OCI-LY7 (cell line): ENCODE measurements at regions not wholly inside any gene's neighbourhood (a gene's known extent, or its start where the extent isn't known, plus 50 kb on each side); places are given as distances from the start of the nearest gene placed in this dataset.

Experiments used
- BruUV-seq: library from RNA; stranded (reverse); fragments of 400-500 nt; replicated peaks from 2 replicates; lab custom pipeline; 2021; lab: Mats Ljungman, UMichigan
- CTCF ChIA-PET: fragments of 300-600 bp; sonication (Branson Sonifier 250); formaldehyde crosslinking; loops from one replicate; lab custom pipeline; 2022; ENCODE audit warnings: antibody characterized with exemption; ENCODE audit not compliant: unreplicated experiment; lab: Charles Lee
- POLR2A ChIA-PET: fragments of 300-600 bp; sonication (Branson Sonifier 250); formaldehyde crosslinking; loops from one replicate; lab custom pipeline; 2022; ENCODE audit warnings: antibody characterized with exemption; lab: Charles Lee
- DNase-seq: peaks from one replicate; pipeline ENCODE4 v3.0.0-alpha.2; 2015; ENCODE audit warnings: low spot score
- H2AFZ ChIP-seq: fragments of 200-600 bp; sonication (generic), shearing (Covaris generic); 2 replicates; pipeline ENCODE4 v1.6.1; 2014; ENCODE audit warnings: mild to moderate bottlenecking, antibody characterized with exemption, low read length, moderate library complexity
- H3K27ac ChIP-seq: fragments of 200-600 bp; sonication (generic); 2 replicates; pipeline ENCODE4 v1.5.1; 2014; ENCODE audit warnings: mixed run types, low read depth, mild to moderate bottlenecking, moderate library complexity, low read length, inconsistent platforms; ENCODE audit not compliant: poor library complexity, severe bottlenecking
- H3K36me3 ChIP-seq: fragments of 200-600 bp; sonication (generic); 2 replicates; pipeline ENCODE4 v1.6.1; 2014; ENCODE audit warnings: mild to moderate bottlenecking, antibody characterized with exemption, low read length, moderate library complexity, mixed read lengths; ENCODE audit not compliant: insufficient read depth
- H3K4me1 ChIP-seq: fragments of 200-600 bp; sonication (generic); 2 replicates; pipeline ENCODE4 v1.5.1; 2014; ENCODE audit warnings: mild to moderate bottlenecking, low read length; ENCODE audit not compliant: insufficient read depth, poor library complexity, severe bottlenecking
- H3K4me2 ChIP-seq: fragments of 200-600 bp; sonication (generic); 2 replicates; pipeline ENCODE4 v1.6.1; 2014; ENCODE audit warnings: mild to moderate bottlenecking, low read length
- H3K4me3 ChIP-seq: fragments of 200-600 bp; sonication (generic); 2 replicates; pipeline ENCODE4 v1.5.1; 2014; ENCODE audit warnings: mild to moderate bottlenecking, low read depth, low read length; ENCODE audit not compliant: poor library complexity, severe bottlenecking
- H3K79me2 ChIP-seq: fragments of 200-600 bp; sonication (generic); 2 replicates; pipeline ENCODE4 v1.6.1; 2016; ENCODE audit warnings: low read depth, mild to moderate bottlenecking, low read length, moderate library complexity, mixed read lengths; ENCODE audit not compliant: insufficient read depth
- H3K9me2 ChIP-seq: fragments of 200-600 bp; sonication (generic); 2 replicates; pipeline ENCODE4 v1.6.1; 2016; ENCODE audit warnings: mild to moderate bottlenecking, low read length, mixed read lengths; ENCODE audit not compliant: insufficient read depth
- H3K9me3 ChIP-seq: fragments of 200-600 bp; sonication (generic); 2 replicates; pipeline ENCODE4 v1.6.1; 2014; ENCODE audit warnings: mild to moderate bottlenecking, mixed run types, low read length, mixed read lengths
- H4K20me1 ChIP-seq: fragments of 200-600 bp; sonication (generic); 2 replicates; pipeline ENCODE4 v1.6.1; 2014; ENCODE audit warnings: mild to moderate bottlenecking, antibody characterized with exemption, low read length, moderate library complexity, mixed read lengths; ENCODE audit not compliant: insufficient read depth
- CTCF ChIP-seq: fragments of 200-600 bp; sonication (generic); conservative IDR thresholded peaks from 2 replicates; pipeline ENCODE4 v1.5.1; 2014; ENCODE audit warnings: mild to moderate bottlenecking, antibody characterized with exemption, low read length, moderate library complexity, mixed read lengths
- EZH2phosphoT487 ChIP-seq: fragments of 200-600 bp; sonication (generic); IDR thresholded peaks from 2 replicates; pipeline ENCODE4 v1.6.1; 2018; ENCODE audit warnings: low read depth, borderline replicate concordance, mild to moderate bottlenecking, mixed run types, antibody characterized with exemption, low read length, moderate library complexity, mixed read lengths
- intact Hi-C: fragments of 100-400 bp; cut with micrococcal nuclease; formaldehyde crosslinking; loops from one replicate; pipeline ENCODE4 v1.10.0; 2022; ENCODE audit not compliant: unreplicated experiment

GRCh38 chr2:21393173-21393572 is 269.4 kb downstream of the TDRD15 start:
- Histone ChIP-seq H3K79me2 (no peaks in the 10 kb centered on the region), H4K20me1 (no peaks in the 10 kb centered on the region), H3K36me3 (no peaks in the 10 kb centered on the region), H3K4me3 (no peak overlapping the region), H3K9me3 (no peaks in the 10 kb centered on the region), H3K9me2 (no peaks in the 10 kb centered on the region), H2AFZ (no peak overlapping the region), H3K4me1 (no peaks in the 10 kb centered on the region), H3K4me2 (no peak overlapping the region), H3K27ac (no peak overlapping the region)
- no TSS peak for BruUV-seq
- intact Hi-C loops = no loop called here
- ChIA-PET POLR2A (no interaction called here), CTCF (no interaction called here)
- DNase-seq = no peak
- TF ChIP-seq CTCF (no peak), EZH2phosphoT487 (no peak)

GRCh38 chr2:21395366-21395765 is 271.6 kb downstream of the TDRD15 start:
- Histone ChIP-seq H3K4me1 (no peaks in the 10 kb centered on the region), H3K4me2 (no peak overlapping the region), H3K27ac (no peak overlapping the region), H3K79me2 (no peaks in the 10 kb centered on the region), H3K9me2 (no peaks in the 10 kb centered on the region), H3K9me3 (no peaks in the 10 kb centered on the region), H4K20me1 (no peaks in the 10 kb centered on the region), H3K4me3 (no peak overlapping the region), H2AFZ (no peak overlapping the region), H3K36me3 (no peaks in the 10 kb centered on the region)
- TF ChIP-seq CTCF (peak; percentile 52), EZH2phosphoT487 (no peak)
- intact Hi-C loops = no loop called here
- peak; percentile 1 for DNase-seq
- CTCF ChIA-PET = no interaction called here
- POLR2A ChIA-PET = interaction anchor here (0.5 kb wide), 1 partner anchor 242 kb away, joined by 3 read pairs; no protein-coding TSS in a partner anchor
- no TSS peak for BruUV-seq

DNA sequence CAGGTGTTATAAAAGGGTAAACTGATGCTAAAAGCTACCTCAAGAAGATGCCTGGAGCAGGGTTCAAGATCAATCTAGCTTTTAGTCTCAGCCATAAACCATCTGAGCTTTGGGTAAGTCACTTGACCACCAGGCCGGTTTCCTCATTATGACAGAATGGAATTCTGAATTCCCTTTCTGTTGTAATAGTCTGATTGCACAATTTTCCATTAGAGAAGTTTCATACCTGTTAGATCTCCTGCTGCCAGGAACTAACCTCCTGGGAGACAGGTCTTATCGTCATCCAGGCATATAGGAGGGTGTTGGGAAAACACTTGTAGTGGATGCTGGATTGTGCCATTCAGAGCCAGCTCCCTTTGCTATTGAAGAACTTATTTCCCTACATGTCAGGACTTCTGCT is 272.5 kb downstream of the TDRD15 start:
- TF ChIP-seq CTCF = no peak
- TF ChIP-seq EZH2phosphoT487 = no peak
- H3K4me1 ChIP-seq = no peaks in the 10 kb centered on the region
- CTCF ChIA-PET = no interaction called here
- H3K9me2 ChIP-seq = no peaks in the 10 kb centered on the region
- no peaks in the 10 kb centered on the region for H3K9me3 ChIP-seq
- POLR2A ChIA-PET = no interaction called here
- intact Hi-C loops = no loop called here
- no peak overlapping the region for H3K4me3 ChIP-seq
- BruUV-seq = no TSS peak
- H3K36me3 ChIP-seq = no peaks in the 10 kb centered on the region
- H3K27ac ChIP-seq = no peak overlapping the region
- no peak overlapping the region for H2AFZ ChIP-seq
- DNase-seq = no peak
- H3K4me2 ChIP-seq = no peak overlapping the region
- no peaks in the 10 kb centered on the region for H3K79me2 ChIP-seq
- no peaks in the 10 kb centered on the region for H4K20me1 ChIP-seq
